Amygdala (tissue), 56 donors: ENCODE measurements at regions not wholly inside any gene's neighbourhood (a gene's known extent, or its start where the extent isn't known, plus 50 kb on each side); places are given as distances from the start of the nearest gene placed in this dataset.

Source experiments
- DNase-seq, 56 donors: peaks; one replicate each; lab custom pipeline; 2025; lab: John Stamatoyannopoulos, UW

DNA sequence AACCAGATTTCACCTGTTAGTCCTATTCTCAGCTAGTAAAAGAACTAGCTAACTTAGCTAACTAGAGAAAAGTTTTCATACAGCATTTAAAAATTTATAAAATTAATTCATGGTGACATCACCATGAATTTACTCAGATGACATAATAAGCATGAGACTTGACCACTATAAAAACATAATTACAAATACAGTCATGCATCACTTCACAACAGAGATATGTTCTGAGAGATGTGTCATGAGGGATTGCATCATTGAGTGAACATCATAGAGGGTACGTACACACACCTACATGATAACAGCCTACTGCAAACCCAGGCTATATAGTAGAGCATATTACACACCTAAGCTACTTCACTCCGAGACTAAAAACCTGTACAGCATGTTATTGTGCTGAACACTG, 481.3 kb upstream of the CHAC2 start:
- DNase-seq: no peak

DNA sequence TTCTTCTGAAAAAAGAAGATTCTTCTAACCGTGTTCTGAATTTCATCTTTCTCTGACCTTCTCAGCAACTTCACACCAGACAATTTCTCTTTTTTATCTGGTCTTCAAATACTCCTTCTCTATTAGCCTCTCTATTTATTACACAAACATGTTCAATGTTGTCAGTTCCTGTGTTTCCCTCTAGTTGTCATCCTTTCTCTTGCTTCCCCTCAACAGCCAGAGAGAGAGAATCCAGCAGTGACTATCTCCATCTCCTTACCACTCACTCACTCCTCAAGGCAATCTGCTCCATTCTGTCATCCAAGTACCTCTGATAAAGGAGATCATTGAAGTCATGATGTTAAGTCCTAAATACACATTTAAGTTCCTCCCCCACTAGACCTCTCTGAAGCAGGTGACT, 491.9 kb upstream of the CHAC2 start:
- DNase-seq: no peak

DNA sequence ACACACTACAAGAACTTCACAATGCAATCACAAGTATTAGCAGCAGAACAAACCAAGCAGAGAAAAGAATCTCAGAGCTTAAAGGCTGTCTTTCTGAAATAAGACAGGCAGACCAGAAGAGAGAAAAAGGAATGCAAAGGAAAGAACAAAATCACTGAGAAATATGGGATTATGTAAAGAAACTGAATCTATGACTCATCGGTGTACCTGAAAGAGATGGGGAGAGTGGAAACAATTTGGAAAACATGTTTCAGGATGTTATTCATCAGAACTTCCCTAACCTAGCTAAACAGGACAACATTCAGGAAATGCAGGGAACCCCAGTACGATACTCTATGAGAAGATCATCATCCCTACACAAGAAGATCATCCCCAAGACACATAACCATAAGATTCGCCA, 499.0 kb upstream of the CHAC2 start:
- no peak for DNase-seq

DNA sequence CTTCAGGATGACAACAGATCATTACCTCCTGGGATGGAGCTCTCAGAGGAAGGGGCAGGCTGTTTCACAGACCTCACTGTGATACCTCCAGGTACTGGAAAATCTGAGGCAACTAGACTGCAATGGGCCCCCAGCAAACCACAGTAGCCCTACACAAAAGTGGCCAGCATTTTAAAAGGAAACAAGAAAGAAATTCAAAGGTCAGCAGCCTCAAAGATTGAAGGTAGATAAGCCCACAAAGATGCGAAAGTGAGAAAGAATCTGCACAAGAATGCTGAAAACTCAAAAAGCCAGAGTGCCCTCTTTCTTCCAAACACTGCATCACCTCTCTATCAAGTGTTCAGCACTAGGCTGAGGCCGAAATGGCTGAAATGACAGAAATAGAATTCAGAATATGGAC, 499.5 kb upstream of the CHAC2 start:
- DNase-seq: no peak

DNA sequence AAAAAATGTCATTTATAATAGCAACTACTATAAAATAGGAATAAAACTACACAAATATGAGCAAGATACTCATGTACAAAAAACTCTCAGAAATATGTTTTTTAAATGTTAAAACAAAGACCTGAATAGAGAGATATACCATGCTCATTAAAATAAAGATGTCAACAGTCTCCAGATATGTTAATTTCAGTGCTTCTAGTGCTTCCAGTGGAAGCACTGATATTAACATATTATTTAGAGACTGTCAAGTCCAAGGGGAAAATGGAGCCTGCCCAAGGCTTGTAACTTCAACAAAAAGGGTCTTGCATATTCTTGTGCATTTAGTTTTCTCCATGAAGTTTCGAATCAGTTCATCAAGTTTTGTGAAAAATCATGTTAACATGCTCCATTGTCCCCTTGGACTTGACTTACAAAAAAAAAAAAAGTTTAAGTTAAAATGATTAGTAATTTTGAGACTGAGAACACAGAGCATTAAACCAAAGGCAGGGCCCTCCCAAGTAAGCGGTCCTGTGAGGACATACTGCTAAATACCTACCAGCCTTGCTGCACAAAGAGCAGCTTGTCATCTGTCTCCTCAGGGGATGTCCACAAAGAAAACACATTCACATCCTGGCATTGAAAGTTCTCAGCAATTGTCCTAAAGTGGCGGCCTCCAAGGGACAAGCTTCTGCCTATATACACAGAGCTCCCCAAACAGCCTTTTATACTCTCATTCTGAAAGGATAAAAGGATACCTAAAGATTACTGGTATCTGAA, 501.9 kb upstream of the CHAC2 start:
- DNase-seq: no peak

DNA sequence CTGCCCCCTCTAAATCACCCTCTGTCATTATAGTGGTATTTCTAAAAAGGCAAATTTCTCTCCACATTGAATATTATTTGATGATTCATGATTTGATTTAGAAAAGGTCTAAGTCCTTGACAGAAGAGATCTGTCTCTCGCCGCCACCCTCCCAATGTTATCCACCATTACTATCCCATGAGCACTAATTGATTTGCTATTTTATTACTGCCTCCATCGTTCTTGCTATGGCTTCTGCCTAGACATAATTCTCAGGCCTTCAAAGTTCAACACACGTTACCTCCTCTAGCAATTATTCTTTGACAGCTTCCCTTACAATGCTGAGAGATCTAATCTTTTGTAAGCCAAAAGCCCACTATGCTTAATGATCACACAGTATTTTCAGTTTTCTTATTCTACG, 507.0 kb upstream of the CHAC2 start:
- DNase-seq: no peak

DNA sequence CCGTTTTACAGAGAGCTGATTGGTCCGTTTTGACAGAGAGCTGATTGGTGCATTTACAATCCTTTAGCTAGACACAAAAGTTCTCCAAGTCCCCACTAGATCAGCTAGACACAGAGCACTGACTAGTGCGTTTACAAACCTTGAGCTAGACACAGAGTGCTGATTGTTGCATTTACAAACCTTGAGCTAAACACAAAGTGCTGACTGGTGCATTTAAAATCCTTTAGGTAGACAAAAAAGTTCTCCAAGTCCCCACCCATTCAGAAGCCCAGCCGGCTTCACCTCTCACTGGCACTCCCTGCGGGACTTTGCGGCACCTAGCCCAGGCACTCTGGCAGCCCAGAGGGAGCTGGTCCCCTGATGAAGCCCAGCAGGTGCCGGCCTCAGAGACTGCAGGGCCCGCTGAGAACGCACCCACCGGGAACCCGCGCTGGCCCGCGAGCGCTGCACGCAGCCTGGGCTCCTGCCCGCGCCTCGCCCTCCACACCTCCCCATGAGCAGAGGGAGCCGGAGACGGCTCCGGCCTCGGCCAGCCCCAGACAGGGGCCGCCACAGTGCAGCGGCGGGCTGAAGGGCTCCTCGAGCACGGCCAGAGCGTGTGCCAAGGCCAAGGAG, 508.1 kb upstream of the CHAC2 start:
- no peak for DNase-seq

DNA sequence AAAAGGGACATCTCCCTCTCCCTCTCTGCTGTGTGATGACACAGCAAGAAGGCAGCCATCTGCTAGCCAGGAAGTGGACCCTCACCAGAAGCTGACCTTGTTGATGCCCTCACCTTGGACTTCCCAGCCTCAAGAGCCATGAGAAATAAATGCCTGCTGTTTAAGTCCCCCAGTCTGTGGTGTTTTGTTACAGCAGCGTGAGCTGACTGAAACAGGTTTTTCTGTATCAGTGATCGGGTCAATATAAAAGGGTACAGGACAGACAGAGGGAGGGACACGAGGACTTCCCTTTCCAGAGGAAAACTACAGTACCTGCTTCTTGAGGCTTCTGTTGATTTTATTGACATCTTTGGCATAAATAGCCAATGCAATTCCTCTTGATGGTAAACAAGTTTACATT, 510.3 kb upstream of the CHAC2 start:
- no peak for DNase-seq

DNA sequence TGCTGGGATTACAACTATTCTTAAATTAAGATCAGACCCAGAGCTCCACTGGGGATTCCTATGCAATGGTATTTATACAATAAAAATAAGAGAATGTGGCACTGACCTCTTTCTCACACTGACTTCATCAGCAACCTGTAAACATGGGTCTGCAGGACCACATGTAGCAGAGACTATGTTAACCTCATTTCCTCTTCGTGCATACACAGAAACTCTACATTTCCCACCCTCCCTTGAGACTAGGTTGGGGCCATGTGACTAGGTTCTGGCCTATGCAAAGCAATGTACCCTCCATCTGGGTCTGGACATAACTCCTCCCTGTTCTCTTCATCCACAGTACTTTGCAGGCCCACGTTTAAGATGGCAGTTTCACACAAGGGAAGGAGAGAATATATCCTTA, 514.4 kb upstream of the CHAC2 start:
- DNase-seq: no peak

DNA sequence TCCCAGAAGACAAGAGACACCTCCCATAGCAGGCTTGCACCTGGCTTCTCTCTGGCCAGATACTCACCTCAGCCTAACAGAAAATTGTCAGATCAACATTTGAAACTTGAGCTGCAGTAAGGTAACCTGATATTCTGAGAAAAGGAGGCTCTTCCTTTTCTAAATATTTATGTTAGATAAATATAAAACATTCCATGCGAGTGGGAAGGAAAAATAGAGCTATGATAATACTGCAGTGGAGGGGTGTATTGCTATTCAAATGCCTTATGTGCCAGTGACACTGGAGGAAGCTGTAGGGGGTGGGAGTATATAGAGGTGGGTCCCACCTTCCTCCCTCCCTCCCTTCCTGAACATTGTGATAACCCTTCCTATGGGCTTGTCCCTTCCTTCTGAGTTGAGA, 515.5 kb upstream of the CHAC2 start:
- no peak for DNase-seq

DNA sequence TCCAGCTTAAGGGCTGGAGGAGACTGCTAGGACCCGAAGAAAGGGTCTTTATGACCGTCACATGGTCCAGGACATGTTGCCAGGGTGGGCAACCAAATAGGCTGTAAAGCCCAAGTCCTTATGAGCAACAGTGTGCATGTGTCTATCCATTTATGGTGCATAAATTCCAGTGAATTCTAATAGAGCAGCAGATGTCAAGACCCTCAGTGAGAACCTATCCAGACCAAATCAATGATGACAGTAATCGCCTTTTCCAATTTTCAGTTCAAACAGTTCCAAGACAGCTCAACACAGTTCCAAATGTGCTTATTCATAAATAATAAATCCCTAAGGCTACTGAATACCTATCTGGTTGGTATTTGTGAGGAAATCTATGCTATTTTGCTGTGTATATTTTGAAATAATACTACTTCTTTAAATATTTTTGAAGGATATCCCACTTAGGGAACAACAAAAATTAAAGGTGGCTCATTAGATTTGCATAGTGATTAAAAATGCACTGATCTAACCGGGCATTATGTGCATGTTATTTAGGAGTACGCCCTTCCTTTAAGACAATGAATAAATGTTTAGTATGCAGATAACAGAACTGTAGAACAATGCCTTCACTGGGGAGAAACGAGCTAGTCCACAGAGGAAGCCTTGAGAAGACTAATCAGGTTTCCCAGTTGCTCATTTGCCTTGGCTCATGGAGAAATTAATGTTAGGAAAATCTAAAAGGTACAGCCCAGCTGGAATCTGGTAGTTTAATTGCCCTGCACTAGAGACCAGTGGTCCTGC, 519.5 kb upstream of the CHAC2 start:
- DNase-seq: no peak

DNA sequence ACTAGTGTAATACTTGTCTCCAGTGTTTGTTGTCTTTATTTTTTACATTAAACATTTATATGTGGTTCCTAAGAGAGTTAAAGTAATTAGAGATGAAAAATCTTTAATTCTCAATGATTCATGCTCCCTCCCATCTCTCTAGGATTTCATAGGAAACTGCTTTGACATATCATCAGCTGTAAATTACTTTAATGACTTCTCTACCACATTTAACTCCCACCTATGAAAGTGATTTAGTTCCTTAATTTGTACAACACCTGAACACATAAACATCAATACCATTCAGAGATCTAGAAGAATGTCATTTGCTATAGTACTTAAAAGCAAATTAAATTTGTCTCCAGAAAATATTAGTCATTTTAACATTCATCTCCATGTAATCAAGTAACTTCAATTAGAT, 524.2 kb upstream of the CHAC2 start:
- DNase-seq: no peak

DNA sequence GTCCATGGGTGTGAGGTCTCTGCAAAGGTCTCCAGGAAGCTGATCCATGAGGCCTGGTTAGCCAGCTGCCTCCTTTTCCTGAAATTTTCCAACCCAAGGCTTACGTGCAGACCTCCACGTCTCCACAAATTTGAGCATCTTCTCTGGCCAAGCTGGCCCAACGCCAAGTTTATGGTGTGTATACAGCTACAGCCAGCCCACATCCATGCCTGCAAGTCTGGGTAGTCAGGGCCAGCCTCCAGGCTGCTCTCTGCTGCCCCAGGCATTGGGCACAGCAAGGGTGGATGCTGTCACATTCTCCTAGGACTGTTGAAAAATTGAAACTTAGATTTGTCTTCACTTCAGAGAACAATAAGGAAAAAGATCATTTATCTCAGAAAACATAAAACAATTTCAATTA, 525.5 kb upstream of the CHAC2 start:
- no peak for DNase-seq

DNA sequence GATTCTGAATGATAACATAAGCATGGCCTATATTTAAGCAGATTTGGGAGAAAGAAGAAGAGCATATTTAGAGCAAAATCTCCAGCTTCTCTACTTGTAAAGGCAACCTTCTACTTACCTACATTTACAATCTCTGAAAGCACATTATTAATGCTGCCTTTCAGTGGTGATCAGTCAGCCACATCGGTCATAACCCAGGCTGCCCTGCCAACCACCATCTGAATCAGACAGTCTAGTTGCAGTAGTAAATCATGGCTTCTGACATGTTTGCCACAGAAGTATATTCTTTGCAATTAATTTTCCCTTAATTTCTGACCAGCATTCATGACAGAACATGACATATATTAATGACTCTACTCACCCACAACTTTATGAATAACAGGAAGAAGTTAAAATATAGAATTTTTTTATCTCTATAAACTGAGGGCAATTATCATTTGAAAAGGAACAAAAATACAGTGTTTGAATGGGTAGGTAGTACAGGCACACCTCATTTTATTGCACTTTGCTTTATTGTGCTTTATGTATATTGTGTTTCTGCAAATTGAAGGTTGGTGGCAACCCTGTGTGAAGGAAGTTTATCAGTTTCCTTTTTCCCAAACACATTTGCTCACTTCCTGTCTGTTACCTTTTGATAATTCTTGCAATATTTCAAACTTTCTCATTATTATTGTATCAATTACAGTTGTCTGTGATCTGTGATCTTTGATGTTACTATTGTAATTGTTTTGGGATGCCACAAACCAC, 531.6 kb upstream of the CHAC2 start:
- no peak for DNase-seq

DNA sequence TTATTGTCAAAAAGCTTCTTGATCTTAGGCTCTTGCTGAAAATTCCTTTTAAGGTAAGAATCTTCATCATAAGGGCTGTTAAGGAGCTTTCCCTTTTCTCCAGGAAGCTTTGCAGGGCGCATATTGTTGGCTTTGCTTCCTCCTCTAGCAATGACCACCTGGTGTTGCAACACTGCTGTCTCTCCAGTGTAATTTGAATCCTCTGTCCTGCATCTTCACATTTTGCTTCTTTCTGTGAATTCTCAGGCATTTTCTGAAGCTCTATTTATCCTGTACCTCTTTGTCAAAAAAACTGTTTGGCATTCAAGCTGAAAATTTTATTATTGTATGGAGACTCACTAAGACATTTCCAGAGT, 533.1 kb upstream of the CHAC2 start:
- DNase-seq: no peak

DNA sequence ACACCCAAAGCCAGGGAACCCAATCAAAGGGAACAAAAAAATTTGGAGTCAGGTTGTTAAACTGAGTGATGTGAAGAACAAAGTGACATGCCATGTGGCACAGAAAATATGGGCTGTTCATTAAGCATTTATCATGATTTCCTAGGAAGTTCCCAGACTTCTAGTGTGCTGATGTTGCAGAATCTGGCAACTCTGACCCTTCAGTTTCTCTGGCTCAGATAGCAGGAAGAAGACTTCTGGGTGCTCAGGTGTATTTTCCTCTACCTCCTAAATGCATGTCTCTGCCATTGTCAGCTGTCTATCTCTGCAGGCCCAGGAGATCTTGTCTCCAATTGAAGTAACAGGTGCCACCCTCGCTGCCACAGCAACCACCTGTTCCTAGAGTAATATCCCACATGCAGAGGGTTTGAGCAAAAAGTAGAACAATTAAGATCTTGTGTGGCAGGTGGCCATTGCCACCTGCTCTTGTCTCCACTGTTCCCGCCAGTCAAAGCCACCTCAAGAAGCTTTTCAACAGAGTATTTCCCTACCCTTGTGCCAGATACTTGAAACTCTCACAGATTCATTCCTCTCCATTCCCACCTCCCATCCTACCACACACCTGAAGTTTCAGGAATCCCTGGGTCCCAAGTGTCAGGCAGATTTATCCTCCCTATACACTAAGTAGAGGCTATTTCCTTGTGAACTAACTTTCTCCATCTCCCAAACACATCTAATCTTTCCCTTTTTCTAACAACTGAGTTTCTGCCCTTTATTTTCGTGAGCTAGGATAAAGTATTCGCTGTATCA, 533.7 kb upstream of the CHAC2 start:
- DNase-seq: no peak

DNA sequence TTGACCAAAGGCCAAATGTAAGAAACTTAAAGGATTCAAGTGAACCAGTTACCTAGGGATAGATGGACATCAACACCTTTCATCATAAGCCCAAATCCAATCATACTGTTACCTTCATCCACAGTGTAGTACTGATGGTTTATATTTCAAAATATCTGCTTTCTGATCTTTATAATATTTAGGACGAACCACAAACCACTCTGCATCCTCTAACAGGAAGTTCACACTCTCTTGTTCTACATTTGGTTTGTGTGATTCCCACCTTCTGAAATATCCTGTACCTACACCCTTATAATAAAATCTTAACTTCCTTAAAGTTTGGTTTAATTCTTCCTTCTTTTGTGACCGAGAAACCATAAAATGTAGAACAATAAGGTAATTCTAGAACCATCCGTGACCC, 535.7 kb upstream of the CHAC2 start:
- DNase-seq: no peak

DNA sequence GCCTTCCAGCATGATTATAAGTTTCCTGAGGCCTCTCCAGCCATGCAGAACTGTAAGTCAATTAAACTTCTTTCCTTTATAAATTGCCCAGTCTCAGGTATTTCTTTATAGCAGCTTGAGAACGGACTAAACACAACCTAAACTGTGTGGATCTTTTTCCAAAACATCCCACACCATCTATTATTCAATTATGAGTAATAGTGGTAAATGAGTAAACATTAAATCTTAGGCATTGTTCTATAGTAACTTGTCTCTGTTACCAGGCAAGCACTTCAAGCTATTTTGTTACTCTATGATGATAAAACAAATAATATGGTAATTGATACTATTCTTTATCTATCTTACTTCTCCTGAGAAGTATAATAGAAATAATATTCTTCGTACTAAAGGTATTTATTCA, 536.9 kb upstream of the CHAC2 start:
- no peak for DNase-seq

DNA sequence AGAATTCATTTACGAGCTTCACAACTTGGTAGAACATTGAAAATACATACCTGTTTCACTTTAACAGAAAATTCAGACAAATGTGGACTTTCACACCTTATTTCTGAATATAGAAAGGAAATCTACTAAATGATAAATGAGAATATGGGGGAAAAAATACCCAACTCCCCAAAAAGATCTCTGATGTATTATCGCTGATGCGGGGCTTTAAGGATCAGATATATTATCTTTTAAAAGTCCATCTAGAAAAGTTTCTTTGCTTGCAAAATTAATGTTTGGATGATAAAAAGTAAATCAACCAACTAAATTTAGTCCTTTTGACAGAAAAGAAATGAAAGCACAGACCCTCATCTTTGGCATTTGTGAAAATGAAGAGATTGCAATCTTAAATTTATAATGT, 540.1 kb upstream of the CHAC2 start:
- DNase-seq: no peak

DNA sequence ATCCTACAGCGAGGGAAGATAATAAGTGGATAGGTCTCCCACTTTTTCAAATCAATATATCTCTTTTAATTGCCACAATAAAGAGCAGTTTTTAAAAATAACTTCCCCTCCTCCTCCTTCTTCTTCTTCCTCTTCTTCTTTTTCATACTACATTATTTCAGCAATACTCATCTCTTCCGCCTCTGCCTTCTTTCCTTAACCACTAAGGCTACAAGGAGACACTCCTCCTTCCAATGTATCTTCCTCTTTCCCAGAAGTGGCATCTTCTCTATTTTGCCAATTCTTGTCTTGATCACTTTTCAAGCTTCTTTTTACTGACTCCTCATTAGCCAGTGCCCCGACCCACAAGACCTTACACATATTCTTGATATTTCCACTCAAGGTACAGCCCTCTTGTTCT, 546.6 kb upstream of the CHAC2 start:
- no peak for DNase-seq

DNA sequence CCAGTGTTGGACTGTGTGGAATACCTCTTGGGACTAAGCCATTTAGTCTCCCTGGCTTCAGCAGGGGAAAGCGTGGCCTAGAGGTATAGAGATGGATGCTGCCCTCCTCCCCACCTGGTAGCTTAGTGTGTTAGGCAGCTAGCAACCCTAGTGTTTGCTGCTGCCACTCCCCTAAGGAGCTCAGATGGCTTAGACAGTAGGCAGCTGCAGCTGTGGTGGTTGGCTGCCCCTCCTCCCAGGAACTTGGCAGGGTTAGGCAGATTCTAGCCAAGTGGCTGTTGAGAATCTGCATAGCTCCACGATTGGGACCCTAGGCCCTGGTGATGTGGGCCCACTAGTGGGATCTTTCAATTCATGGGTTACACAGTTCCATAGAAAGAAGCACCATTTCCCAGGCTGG, 550.4 kb upstream of the CHAC2 start:
- DNase-seq: no peak
